Liver (tissue), 8 donors: ENCODE measurements at regions not wholly inside any gene's neighbourhood (a gene's known extent, or its start where the extent isn't known, plus 50 kb on each side); places are given as distances from the start of the nearest gene placed in this dataset.

Experiments used
- DNase-seq: peaks from one replicate; pipeline ENCODE4 v3.0.0-alpha.2; 2017; ENCODE audit warnings: low spot score
- H3K27ac ChIP-seq, 2 donors: one replicate each; pipeline ENCODE4 v1.7.0; 2013; ENCODE audit warnings: inconsistent platforms in 2 of 2, low read length in 2 of 2, control low read depth in 1 of 2, low read depth in 1 of 2, mild to moderate bottlenecking in 1 of 2
- H3K27me3 ChIP-seq, 4 donors: one replicate each; pipeline versions ENCODE4 v1.6.1 to v1.7.0; 2013; ENCODE audit warnings: low read length in 3 of 4, inconsistent platforms in 1 of 4, mild to moderate bottlenecking in 1 of 4, moderate library complexity in 1 of 4; ENCODE audit not compliant: control insufficient read depth in 4 of 4, insufficient read depth in 4 of 4
- H3K36me3 ChIP-seq, 4 donors: one replicate each; pipeline versions ENCODE4 v1.6.1 to v1.7.0; 2013; ENCODE audit warnings: low read length in 3 of 4, mild to moderate bottlenecking in 3 of 4, low read depth in 1 of 4, moderate library complexity in 1 of 4; ENCODE audit not compliant: control insufficient read depth in 4 of 4, insufficient read depth in 3 of 4
- H3K4me1 ChIP-seq, 4 donors: one replicate each; pipeline versions ENCODE4 v1.6.1 to v1.7.0; 2013; ENCODE audit warnings: low read length in 3 of 4, mild to moderate bottlenecking in 3 of 4, moderate library complexity in 1 of 4; ENCODE audit not compliant: control insufficient read depth in 4 of 4, insufficient read depth in 4 of 4
- H3K4me3 ChIP-seq, 3 donors: one replicate each; pipeline versions ENCODE4 v1.6.1 to v1.7.0; 2013; ENCODE audit warnings: low read length in 3 of 3, control low read depth in 1 of 3, low read depth in 1 of 3, mild to moderate bottlenecking in 1 of 3
- H3K9ac ChIP-seq, 2 donors: one replicate each; pipeline ENCODE4 v1.7.0; 2013; ENCODE audit warnings: low read length in 2 of 2, mild to moderate bottlenecking in 2 of 2, moderate library complexity in 2 of 2, control low read depth in 1 of 2, low read depth in 1 of 2
- H3K9me3 ChIP-seq, 4 donors: one replicate each; pipeline versions ENCODE4 v1.6.1 to v1.7.0; 2013; ENCODE audit warnings: low read length in 3 of 4; ENCODE audit not compliant: control insufficient read depth in 4 of 4
- EGR1 ChIP-seq, 2 donors: IDR thresholded peaks; 2 replicates each; pipeline ENCODE4 v1.6.1; 2016 to 2018; ENCODE audit warnings: antibody characterized with exemption in 2 of 2, low read depth in 2 of 2
- FOXA1 ChIP-seq: IDR thresholded peaks from 2 replicates; pipeline ENCODE4 v1.6.1; 2016; ENCODE audit warnings: antibody characterized with exemption
- FOXA2 ChIP-seq: IDR thresholded peaks from 2 replicates; pipeline ENCODE4 v1.6.1; 2016; ENCODE audit warnings: antibody characterized with exemption
- GABPA ChIP-seq, 2 donors: IDR thresholded peaks in 1 of 2; conservative IDR thresholded peaks in 1 of 2; 2 replicates each; pipeline ENCODE4 v1.6.1; 2016; ENCODE audit warnings: antibody characterized with exemption in 2 of 2, mild to moderate bottlenecking in 1 of 2, moderate library complexity in 1 of 2
- HNF4A ChIP-seq, 2 donors: conservative IDR thresholded peaks; 2 replicates each; pipeline ENCODE4 v1.6.1; 2016; ENCODE audit warnings: antibody characterized with exemption in 2 of 2, mild to moderate bottlenecking in 2 of 2
- HNF4G ChIP-seq: IDR thresholded peaks from 2 replicates; pipeline ENCODE4 v1.6.1; 2016; ENCODE audit warnings: antibody characterized with exemption
- JUND ChIP-seq, 2 donors: IDR thresholded peaks; 2 replicates each; pipeline ENCODE4 v1.6.1; 2016; ENCODE audit warnings: antibody characterized with exemption in 2 of 2
- NR2F2 ChIP-seq: IDR thresholded peaks from 2 replicates; pipeline ENCODE4 v1.6.1; 2016; ENCODE audit warnings: antibody characterized with exemption
- RAD21 ChIP-seq, 2 donors: IDR thresholded peaks; 2 replicates each; pipeline ENCODE4 v1.6.1; 2016; ENCODE audit warnings: antibody characterized with exemption in 2 of 2, mild to moderate bottlenecking in 2 of 2
- RXRA ChIP-seq, 2 donors: IDR thresholded peaks; 2 replicates each; pipeline ENCODE4 v1.6.1; 2017 to 2018; ENCODE audit warnings: antibody characterized with exemption in 2 of 2, mild to moderate bottlenecking in 1 of 2
- SP1 ChIP-seq: IDR thresholded peaks from 2 replicates; pipeline ENCODE4 v1.6.1; 2018; ENCODE audit warnings: antibody characterized with exemption, mild to moderate bottlenecking
- TAF1 ChIP-seq: conservative IDR thresholded peaks from 2 replicates; pipeline ENCODE4 v1.6.1; 2016; ENCODE audit warnings: antibody characterized with exemption, mild to moderate bottlenecking
- WGBS: extraction: QIAGEN DNeasy Blood & Tissue Kit; methylation state at CpG from one replicate; pipeline ENCODE4 v1.1.7; 2013; 5-methylcytosine and 5-hydroxymethylcytosine counted together
- TF ChIP-seq, protein P1 (sequence below): IDR thresholded peaks from 2 replicates; pipeline ENCODE4 v1.6.1; 2016; ENCODE audit warnings: antibody characterized with exemption
- TF ChIP-seq, protein P2 (sequence below): fragments of 150-350 bp; IDR thresholded peaks from 2 replicates; pipeline ENCODE4 v1.5.1; 2017; ENCODE audit warnings: improper control_type of control experiment, low read depth, low read length; ENCODE audit not compliant: missing input control
- TF ChIP-seq, protein P3 (sequence below): IDR thresholded peaks from 2 replicates; pipeline ENCODE4 v1.6.1; 2016; ENCODE audit warnings: antibody characterized with exemption, mild to moderate bottlenecking
- TF ChIP-seq, protein P4 (sequence below): IDR thresholded peaks from 2 replicates; pipeline ENCODE4 v1.6.1; 2016; ENCODE audit warnings: antibody characterized with exemption
- donor health status: healthy.
- donor health status: healthy.
- donor health status: healthy.
- donor health status: healthy.
- donor health status: healthy.

DNA sequence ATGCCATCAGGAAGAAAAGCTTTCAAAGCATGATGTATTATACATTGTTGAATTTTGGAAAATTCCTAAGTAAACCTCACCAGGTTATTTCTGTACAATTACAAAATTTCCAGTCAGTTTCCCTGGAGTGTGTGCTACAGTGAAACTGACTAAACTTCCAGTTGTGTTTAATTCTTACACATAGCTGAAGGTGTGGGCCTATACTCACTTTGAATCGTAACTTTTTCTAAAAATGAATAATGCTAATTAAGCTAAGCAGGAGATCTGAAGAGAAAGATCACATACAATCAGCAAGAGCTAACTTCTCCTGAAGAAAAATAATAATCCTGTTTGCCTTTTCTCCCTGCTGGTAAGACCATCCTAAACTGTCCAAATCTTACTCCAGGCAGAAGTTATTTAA is 537.2 kb upstream of the PBX1 start:
- Histone ChIP-seq H3K27ac (no peak overlapping the region), H3K27me3 (no peaks in the 10 kb centered on the region), H3K36me3 (no peaks in the 10 kb centered on the region), H3K9ac (no peak overlapping the region), H3K4me1 (no peaks in the 10 kb centered on the region), H3K9me3 (peaks cover 0 to 4% (median 3%) of the 10 kb centered on the region in 4 donors), H3K4me3 (no peak overlapping the region)
- DNase-seq = no peak
- 75% methylated on average over 1 of the region's 1 CpG for WGBS
- TF ChIP-seq FOXA2 (no peak), JUND (IDR thresholded peaks at IDR 0.05) (no peak), EGR1 (IDR thresholded peaks at IDR 0.05; ENCODE audit: low read depth in 2 of 2) (no peak), NR2F2 (no peak), RXRA (IDR thresholded peaks at IDR 0.05) (no peak), HNF4G (no peak), GABPA (IDR thresholded peaks at IDR 0.05 in 1 of 2, conservative IDR thresholded peaks at IDR 0.05 in 1 of 2) (no peak), FOXA1 (no peak), TAF1 (no peak), SP1 (no peak), HNF4A (conservative IDR thresholded peaks at IDR 0.05) (no peak)
- TF ChIP-seq, protein P1, sequence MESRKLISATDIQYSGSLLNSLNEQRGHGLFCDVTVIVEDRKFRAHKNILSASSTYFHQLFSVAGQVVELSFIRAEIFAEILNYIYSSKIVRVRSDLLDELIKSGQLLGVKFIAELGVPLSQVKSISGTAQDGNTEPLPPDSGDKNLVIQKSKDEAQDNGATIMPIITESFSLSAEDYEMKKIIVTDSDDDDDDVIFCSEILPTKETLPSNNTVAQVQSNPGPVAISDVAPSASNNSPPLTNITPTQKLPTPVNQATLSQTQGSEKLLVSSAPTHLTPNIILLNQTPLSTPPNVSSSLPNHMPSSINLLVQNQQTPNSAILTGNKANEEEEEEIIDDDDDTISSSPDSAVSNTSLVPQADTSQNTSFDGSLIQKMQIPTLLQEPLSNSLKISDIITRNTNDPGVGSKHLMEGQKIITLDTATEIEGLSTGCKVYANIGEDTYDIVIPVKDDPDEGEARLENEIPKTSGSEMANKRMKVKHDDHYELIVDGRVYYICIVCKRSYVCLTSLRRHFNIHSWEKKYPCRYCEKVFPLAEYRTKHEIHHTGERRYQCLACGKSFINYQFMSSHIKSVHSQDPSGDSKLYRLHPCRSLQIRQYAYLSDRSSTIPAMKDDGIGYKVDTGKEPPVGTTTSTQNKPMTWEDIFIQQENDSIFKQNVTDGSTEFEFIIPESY = no peak
- TF ChIP-seq, protein P2, sequence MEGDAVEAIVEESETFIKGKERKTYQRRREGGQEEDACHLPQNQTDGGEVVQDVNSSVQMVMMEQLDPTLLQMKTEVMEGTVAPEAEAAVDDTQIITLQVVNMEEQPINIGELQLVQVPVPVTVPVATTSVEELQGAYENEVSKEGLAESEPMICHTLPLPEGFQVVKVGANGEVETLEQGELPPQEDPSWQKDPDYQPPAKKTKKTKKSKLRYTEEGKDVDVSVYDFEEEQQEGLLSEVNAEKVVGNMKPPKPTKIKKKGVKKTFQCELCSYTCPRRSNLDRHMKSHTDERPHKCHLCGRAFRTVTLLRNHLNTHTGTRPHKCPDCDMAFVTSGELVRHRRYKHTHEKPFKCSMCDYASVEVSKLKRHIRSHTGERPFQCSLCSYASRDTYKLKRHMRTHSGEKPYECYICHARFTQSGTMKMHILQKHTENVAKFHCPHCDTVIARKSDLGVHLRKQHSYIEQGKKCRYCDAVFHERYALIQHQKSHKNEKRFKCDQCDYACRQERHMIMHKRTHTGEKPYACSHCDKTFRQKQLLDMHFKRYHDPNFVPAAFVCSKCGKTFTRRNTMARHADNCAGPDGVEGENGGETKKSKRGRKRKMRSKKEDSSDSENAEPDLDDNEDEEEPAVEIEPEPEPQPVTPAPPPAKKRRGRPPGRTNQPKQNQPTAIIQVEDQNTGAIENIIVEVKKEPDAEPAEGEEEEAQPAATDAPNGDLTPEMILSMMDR = no peak
- TF ChIP-seq, protein P3, sequence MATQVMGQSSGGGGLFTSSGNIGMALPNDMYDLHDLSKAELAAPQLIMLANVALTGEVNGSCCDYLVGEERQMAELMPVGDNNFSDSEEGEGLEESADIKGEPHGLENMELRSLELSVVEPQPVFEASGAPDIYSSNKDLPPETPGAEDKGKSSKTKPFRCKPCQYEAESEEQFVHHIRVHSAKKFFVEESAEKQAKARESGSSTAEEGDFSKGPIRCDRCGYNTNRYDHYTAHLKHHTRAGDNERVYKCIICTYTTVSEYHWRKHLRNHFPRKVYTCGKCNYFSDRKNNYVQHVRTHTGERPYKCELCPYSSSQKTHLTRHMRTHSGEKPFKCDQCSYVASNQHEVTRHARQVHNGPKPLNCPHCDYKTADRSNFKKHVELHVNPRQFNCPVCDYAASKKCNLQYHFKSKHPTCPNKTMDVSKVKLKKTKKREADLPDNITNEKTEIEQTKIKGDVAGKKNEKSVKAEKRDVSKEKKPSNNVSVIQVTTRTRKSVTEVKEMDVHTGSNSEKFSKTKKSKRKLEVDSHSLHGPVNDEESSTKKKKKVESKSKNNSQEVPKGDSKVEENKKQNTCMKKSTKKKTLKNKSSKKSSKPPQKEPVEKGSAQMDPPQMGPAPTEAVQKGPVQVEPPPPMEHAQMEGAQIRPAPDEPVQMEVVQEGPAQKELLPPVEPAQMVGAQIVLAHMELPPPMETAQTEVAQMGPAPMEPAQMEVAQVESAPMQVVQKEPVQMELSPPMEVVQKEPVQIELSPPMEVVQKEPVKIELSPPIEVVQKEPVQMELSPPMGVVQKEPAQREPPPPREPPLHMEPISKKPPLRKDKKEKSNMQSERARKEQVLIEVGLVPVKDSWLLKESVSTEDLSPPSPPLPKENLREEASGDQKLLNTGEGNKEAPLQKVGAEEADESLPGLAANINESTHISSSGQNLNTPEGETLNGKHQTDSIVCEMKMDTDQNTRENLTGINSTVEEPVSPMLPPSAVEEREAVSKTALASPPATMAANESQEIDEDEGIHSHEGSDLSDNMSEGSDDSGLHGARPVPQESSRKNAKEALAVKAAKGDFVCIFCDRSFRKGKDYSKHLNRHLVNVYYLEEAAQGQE = no peak
- TF ChIP-seq, protein P4, sequence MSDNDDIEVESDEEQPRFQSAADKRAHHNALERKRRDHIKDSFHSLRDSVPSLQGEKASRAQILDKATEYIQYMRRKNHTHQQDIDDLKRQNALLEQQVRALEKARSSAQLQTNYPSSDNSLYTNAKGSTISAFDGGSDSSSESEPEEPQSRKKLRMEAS = no peak

DNA sequence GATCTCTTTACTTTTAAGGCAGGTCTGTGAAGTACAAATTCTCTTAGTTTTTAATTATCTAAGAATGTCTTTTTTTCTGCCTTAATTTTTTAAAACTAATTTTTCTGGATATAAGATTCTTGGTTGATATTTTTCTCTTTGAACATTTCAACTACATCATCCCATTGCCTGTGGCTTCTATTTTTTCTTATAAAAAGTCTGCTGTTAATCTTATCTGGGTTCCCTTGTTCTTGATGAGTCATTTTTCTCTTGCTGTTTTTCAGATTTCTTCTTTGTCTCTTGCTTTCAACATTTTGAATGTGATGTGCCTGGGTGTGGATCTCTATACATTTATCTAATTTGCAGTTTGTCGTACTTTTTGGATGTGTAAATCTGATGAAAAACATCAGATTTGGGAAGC is 525.2 kb upstream of the PBX1 start:
- Histone ChIP-seq H3K4me1 (no peaks in the 10 kb centered on the region), H3K27me3 (no peaks in the 10 kb centered on the region), H3K9ac (no peak overlapping the region), H3K36me3 (no peaks in the 10 kb centered on the region), H3K4me3 (no peak overlapping the region), H3K9me3 (peaks cover 0 to 7% (median under 1%) of the 10 kb centered on the region in 4 donors), H3K27ac (no peak overlapping the region)
- 4% methylated on average over 1 of the region's 1 CpG for WGBS
- DNase-seq = no peak
- TF ChIP-seq FOXA1 (no peak), RAD21 (IDR thresholded peaks at IDR 0.05) (no peak), GABPA (IDR thresholded peaks at IDR 0.05 in 1 of 2, conservative IDR thresholded peaks at IDR 0.05 in 1 of 2) (no peak), EGR1 (IDR thresholded peaks at IDR 0.05; ENCODE audit: low read depth in 2 of 2) (no peak)
